ENCODE measurements at regions not wholly inside any gene's neighbourhood (a gene's known extent, or its start where the extent isn't known, plus 50 kb on each side); places are given as distances from the start of the nearest gene placed in this dataset.

GRCh38 chr12:111160350-111161241 lies 208.3 kb downstream of the PHETA1 start:
- no peak for TF ChIP-seq BHLHE40 (IDR thresholded peaks at IDR 0.05; ENCODE audit: borderline replicate concordance)
- no peak for TF ChIP-seq ELF4 (IDR thresholded peaks at IDR 0.05)
- TF ChIP-seq SUZ12 (IDR thresholded peaks at IDR 0.05): no peak
